ENCODE measurements at regions not wholly inside any gene's neighbourhood (a gene's known extent, or its start where the extent isn't known, plus 50 kb on each side); places are given as distances from the start of the nearest gene placed in this dataset.

DNA sequence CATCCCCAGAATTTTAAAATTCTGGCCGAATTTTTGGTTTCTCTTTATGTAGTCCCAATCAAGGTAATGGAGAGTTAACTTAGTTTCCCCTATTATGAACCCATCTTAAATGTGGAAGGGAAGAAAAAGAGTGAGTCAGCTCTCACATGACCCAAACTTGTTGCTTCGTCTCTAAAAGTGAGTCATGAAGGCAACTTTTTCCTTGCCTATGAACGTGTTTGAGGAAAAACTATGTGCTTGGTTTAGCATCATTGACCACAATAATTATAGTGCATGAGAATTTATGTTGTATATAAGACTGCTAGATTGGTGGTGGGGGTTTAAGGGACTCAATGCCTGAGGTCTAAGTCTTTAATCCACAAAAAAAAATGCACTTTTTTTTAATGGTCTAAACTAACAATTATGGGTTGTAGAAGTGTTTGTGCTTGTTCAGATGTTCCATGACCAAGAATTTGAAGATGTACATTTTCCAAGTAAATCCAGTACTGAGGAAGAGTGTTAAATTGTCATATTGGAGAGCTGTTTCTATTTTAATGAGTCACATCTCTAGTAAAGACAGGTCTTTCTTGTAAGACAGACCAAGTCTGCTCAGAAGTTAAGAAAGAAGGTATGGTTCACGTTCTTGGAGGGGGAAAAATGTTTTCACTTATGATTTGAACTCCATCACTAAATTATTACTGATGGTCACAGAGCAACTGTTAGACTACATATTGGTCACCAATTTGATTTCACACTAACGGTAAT is 409.9 kb upstream of the MARCKS start:
- peak; percentile 36 for DNase-seq

DNA sequence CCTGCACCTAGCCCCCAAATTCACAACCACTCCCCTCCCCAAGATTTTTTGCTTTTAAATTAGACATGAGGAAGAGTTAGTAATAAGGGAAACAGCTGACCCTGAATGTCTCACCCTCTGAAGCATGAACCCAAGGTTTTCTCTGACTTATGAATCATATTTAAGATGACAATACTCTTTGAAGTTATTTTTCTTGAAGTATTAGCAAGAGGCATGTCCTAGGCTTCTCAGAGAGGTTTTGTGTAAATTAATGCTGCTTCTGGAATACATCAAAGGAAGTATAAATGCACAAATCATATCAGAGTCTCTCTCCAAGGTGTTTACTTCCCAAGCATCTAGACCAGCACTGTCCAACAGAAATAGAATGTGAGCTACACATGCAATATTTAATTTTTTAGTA is 408.1 kb upstream of the MARCKS start:
- no peak for DNase-seq

DNA sequence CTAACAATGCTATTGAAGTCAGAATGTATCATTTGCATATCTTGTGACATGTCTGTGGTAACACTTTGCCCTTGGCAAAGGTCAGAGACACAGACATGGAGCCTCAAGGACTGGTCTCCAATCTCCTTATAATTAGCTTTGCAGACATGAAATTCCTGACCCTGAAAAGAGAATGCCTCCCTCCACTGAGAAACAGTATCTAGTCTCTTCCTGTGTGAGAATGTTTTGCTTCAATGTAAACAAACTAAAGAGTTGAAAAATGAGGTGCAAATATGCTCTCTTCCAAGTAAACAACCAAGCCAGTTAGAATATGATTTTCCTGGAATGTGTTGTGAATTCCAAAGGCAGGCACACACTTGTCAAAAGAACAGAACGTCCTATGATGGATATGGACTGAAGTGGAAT is 407.1 kb upstream of the MARCKS start:
- DNase-seq: no peak

DNA sequence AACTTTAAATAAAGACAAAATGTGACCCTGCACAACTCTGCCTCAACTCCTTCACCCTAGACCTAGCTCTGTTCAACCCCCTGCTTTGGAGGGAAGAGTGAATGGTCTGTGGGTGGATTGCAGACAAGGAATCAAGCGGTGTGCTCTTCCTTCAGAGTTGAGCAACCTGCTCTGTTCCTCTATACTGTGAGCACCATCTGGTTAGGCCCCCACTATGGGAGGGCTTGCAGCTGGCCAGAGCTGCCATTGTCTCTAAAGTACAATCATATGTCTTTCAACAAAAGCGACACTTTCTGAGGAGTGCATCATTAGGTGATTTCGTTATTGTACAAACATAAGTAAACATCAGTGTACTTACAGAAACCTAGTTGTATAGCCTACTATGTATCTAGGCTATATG is 406.1 kb upstream of the MARCKS start:
- no peak for DNase-seq

DNA sequence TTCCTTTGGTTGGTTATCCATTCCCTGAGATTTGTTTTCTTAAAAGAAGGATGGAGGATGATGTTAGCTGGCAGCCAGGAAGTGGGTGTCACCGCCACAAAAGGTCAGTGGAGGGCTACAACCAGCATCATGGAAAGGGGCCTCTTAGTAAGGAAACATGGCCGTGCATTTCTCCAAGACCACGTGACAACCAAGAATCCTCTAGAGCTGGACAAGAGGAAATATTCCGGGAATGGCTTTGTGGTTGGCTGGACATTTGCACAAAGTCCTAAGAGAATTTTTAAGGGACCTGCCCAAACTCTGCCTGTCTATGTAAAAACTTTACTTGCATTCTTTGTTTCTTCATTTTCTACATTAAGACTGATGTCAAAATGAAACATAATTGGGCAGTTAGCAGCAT is 399.9 kb upstream of the MARCKS start:
- DNase-seq: peak; percentile 84

DNA sequence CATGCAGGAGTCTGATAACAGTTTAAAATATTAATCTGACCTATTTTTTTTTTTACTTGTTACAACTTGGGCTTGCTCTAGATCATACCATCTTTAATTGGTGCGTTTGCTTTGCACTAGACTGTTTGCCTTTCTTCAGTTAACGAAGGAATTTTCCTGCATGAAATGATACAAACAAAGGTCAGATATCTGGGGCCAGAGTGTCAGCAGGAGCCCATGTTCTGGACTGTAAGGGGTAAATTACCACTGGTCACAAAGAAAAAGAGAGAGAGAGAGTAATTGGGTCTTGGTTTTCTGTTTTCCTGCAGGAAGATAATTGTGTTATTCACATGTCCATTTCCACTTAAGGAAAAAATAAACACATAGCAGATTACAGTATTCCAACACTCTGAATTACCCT is 399.4 kb upstream of the MARCKS start:
- DNase-seq: no peak

DNA sequence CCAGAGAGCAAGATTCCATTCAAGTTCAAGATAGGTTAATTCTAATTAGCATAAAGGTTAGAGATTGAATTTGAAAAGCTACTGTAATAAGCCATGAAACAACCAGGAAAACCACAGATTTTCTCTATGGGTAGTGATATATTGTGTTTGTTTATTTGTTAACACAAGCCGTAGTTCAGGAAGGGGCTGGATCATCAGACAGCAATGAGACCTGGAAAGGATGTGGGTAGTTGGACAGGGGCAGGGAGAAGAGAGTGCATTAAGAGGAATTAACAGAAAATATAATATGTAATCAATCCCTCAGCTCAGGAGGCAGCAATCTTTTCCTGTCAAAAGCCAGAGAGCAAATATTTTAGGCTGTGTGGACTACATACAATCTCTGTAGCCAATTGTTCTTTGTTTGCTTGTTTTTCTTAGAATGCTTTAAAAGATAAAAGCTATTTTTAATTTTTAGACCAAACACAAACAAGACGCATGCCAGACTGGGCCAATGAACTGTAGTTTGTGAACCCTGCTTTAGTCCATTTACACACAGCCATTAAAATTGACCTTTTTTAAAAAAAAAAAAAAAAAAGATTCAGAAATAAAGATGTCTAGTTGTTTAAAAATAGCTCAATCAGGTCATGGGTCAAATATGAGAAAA is 398.7 kb upstream of the MARCKS start:
- no peak for DNase-seq

DNA sequence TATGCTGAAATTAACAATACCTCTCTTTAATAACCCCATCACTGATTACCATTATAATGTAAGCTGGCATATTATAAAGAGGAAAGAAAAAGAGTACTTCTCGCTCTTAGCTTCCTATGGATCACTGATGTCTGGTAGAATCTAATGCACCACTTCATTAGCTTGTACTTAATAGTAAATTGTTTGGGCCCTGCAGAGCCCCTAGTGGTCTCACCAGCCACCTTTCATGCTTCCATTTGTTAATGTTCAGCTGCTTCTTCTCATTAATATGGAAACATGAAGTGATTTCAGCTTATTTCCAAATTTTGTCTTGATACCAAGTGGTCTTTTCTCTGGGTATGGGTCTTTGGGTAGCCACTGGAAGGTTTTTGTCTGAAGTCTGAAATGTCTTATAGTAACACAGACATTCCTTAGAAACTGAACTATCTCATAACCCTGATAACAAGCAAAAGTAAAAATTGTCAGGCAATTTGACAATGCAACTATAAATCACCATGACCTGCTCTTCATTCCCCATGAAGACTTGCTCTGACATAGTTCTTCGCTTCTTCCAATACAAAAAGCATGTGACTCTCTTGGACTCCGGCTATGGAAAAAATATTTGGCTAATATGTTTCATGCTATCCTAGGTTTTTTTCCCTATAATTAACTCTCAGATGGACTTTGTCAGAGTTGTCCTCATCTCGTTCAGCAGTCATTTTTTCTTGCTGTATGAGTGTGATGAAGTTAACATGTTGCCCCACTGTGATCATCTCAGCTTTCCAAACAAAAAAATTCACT is 395.8 kb upstream of the MARCKS start:
- no peak for DNase-seq

DNA sequence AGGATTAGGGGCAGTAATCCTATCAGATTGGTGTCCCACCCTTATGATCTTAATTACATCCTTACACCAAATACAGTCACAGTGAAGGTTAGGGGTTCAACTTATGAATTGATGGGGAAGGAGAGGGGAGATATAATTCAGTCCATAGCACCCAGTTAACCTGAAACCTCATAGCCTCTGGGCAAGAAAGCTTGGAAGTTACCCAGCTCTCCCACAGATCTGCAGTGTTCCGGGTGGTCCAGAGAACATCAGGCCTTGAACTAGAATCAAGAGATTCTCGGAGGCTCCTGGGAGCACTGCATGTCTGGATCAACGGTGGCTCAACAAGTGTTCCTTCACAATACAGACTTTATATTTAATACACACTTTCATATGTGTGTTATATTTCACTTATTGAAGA is 392.6 kb upstream of the MARCKS start:
- no peak for DNase-seq

DNA sequence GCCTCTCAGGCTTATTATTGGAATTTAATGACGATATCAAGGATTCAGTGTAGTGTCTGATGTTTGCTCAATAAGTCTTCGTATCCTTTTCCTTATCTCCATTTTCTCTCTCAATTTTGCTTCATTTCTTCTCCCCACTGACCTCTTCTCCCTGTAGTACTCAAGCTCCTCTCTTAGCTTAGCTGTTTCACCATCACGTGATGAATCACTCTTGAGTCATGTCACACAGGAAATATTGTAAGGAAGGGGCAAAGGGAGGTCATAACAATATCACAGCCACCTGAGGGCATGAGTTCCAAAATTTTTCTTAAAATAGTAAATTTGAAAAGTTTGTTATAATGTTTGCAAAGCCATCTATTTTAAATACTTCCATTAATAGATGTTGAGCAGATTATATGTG is 392.2 kb upstream of the MARCKS start:
- no peak for DNase-seq

DNA sequence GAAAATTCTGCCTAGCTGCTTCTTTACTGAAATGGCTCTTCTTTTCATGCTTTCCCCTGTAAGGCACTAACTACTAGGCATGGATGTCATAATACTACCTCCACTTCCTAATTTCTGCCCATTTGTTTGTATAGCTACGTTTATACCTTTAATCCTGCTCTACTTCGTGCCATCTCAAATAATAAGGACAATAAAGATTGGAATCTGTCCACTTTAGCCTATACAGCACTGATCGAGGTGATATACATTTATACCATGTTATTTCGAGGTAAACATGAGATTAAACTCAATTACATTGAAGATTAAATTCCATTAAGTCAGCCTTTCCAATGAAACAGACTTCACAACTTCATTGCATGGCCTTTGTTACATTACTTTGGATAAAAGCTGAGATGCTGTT is 390.6 kb upstream of the MARCKS start:
- no peak for DNase-seq

DNA sequence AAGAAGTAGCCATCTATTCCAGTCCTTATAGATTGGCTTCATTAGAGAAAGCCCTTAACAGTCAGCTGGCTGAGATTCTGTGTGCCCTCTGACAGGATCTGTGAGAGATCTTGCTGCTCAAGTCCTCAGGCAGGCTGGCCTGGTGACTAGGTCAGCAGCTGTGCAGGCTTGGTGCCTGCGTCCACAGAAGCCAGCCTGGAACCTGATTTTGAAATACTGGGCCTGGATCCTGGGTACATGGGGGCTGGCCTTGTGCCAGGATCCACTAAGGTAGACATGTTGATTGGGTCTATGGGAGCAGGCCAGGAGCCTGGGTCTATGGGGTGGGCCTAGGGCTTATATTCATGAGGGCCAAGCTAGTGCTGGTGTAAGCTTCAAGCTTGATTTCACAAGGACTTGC is 381.8 kb upstream of the MARCKS start:
- DNase-seq: no peak

DNA sequence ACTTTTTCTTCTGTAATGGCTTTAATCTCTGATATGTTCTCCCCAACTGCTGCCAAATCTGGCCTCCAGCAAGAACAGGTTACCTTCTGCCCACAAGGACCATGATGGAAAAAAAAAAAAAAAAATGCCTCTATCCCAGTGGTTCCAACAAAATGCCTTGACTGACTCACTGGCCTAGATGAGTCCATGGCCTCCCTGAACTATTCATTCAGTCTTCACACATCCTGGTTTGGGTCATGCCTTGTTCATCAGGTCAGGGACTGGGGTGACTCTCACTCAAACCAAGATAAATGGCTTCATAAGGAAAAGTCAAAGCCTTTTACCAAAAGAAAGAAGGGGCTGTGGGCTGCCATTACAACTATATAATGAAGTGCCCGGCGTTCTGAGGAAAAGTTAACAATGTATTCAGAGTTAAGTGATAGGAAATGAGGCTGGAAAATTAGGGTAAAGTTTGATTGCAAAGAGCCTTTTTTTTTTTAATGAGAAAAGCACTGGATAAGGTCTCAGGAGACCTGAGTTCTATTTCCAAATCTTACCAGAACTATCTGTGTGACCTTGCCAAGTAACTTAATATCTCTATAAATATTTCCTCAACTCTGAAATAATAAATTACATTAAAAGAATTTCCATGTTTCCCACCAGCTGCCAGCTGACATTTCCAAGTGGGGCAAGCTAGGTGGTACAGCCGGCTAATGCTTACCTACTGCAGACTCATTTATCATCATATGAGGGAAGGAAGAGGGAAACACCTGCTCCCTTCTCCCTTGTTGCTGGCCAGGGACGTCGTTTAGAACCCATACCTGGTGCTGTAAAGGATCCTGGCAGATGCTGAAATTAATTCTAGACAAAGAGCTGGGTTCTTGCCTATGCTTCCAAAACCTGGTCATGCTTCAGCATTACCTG is 380.0 kb upstream of the MARCKS start:
- DNase-seq: no peak

DNA sequence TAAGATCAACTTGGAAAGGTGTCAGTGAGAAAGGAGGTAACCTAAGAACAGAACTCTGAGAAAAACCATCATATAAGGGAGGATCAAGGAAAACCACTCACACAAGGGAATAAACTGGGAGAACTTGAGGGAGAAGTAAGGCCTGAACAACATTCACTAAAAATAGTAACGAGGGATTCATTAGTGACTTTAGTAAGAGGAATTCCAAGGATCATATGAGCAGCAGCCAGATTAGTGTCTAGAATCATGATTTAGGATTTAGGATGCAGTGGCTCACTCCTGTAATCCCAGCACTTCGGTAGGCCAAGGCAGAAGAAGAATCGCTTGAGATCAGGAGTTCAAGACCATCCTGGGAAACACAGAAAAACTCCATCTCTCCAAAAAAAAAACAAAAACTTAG is 376.5 kb upstream of the MARCKS start:
- no peak for DNase-seq

DNA sequence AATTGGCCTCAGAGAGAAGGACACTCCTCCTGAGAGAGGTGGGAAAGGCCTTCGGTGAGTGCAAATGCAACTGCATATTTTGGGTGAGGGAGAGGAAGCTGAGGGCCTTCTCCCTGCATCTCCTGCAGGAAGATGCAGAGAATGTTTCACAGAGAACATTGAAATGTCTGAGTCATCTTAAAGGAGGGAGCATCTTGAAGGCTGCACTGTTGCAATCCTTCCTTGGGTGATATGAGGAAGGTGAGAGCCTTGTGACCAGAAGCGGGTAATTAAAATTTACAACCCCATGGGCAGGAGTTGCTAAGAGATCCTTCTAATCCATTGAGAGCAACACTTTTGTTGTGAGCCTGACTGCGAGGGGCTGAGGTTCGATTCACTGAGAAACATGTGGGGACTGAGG is 375.7 kb upstream of the MARCKS start:
- DNase-seq: no peak

DNA sequence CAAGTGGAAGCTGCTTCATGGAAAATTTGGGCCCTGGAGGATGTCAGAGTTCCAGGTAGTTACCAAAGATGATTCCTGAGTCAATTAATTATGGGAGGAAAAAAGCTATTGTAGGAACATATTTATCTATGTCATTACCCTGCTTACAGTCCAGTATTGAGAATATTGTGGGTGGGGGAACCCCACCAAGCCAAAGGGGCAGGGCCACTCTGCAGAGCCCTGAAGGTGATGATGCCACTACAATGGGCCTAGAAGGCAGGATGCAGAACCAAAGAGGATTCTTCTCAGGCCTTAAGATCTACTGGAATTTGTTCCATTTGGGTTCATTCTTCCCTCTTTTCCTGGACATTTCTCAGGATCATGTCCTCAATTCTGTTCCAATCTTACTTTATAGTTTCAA is 375.2 kb upstream of the MARCKS start:
- no peak for DNase-seq

DNA sequence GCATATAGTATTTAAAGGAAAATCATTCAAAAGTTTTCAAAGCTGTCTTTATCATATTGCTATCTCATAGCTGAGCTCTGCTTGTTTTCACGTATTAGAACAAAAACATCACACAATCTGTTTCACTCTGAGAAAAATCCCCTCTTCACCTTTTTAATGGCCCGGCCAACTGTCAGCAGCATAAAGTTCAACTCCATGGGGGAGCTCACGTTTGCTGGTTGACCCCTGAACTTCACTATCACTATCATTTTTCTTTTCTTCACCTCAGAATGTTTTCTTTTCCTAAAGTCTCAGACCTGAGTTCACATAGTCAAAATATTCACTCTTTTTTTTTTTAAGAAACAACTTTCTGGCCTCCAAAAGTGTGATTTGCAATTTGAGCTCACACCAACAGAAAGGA is 374.4 kb upstream of the MARCKS start:
- DNase-seq: no peak

DNA sequence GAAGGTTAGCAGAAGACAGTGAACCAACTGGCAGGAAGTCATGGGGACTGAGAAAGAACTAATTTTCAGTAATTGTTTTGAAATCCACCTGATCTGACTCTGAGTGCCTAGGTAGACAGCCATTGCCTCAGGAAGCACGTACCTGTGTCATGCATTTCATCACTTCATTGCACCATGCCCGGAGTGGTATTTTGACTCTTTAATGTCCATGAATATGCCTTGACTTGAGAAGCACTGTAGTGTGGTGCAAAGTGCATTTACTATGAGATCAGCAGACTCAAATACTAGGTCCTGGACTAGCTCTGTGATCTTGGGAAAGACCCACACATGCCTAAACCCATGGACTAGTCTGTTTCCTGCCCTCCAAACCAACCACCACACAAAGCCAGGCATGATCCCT is 370.9 kb upstream of the MARCKS start:
- no peak for DNase-seq

DNA sequence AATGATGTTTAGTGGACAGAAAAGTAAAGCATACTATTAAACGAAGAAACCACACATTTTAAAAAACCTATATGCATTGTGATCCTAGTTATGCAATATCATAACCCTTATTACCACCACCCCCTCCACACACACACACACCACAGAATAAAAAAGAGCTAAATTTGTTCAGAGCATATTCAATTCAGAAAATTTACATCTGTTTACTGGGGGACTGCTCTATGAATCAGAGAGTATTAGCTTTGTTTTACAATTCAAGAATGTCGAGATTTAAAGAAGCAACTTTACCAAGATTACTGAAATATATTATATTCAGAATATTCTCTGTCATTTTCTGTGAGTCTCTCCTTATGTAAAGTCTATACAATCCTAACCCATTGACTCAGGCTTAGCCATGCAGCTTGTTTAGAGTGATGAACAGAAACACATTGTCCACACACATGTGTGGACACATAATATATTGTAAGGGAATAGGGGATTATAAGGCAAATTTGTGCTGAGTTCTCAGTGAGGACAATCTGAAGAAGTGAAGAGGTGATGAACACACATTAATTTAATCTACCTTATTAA is 369.6 kb upstream of the MARCKS start:
- no peak for DNase-seq

DNA sequence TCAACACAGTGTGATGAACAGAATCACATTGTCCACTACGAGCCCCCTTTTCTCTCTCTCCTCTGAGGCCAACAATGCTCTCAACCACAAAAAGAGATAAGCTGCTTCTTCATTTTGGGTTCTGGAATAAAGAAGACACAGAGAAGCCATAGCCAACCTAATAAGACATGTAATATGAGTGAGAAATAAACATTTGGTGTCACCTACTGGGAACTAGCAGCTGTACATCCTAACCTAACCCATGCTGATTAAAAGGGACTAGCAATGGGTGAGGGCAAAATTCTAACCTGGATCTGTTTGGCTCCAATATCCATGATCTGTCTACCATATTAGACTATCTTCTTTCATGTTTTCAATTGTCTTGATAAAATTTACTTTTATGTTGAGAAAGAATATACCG is 369.1 kb upstream of the MARCKS start:
- DNase-seq: no peak

DNA sequence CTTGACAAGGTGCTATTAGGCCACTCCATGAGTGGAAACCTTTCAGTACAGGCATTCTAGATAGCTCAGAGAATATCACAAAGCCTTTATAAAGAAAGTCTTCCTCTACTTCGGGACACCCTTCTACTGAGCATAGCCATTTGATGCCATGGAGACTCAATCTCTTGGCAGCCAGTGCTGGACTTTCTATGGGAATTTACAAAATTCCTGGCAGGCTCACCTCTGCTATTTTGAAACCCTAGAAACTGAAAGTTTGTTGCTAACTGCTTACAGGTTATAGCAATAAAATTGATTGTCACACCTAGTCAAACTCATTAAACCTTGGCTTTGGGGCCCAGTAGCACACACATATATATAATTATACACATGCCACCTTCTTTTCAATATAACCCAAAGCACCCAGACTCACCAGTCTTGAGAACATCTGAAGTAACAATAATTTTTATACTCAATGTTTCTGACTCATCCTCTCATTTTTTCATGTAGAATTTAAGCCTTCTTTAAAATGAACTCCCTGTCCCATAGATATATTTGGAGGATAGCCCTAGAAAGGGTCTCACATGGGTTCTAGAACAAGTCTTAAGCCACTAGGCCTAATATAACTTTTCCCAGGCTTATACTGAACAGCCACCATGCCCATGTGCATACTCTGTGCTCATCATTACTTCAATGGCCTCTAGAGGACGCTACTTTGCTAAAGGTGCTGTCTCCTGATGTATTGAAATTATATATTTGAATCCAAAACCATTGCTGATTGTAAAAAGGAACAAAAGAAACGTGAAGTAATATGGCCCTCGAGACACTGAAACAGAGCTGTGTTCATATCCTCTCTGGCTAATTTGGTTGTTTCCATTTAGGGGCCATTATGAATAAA is 368.1 kb upstream of the MARCKS start:
- no peak for DNase-seq

Data from amniotic stem cell (primary cell).